ENCODE measurements at regions not wholly inside any gene's neighbourhood (a gene's known extent, or its start where the extent isn't known, plus 50 kb on each side); places are given as distances from the start of the nearest gene placed in this dataset.

DNA sequence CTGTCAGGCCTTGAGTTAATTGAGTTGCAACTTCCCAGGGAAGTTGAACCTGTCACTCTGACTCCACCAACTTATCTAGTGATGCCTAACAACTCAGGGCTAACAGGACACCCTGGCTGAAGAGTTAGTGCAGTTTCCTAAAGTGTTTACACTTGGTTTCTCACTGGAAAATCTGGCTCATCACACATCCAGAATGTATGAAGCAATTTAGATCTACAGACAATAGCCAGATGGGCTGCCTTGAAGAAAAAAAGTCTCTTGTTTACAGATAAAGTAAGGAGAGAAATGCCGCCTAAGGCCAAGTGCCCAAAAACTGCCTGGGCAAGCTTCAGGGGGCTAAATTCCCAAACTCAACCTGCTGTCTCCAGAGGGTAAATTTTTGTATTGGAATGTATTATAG is 446.3 kb upstream of the NCAM2 start:
- Mint-ChIP-seq H3K9me3 (peaks cover 0 to 29% (median 6%) of the 10 kb centered on the region in 5 donors), H3K4me1 (no peaks in the 10 kb centered on the region), H3K27me3 (no peaks in the 10 kb centered on the region), H3K27ac (no peak overlapping the region), H3K36me3 (no peaks in the 10 kb centered on the region), H3K4me3 (no peak overlapping the region)
- ChIA-PET POLR2A (no interaction called here), CTCF (no interaction called here)
- no peak for DNase-seq
- no peak overlapping the region for H3K4me3 ChIP-seq (ENCODE audit: low read length)
- no peaks in the 10 kb centered on the region for H3K4me1 ChIP-seq (ENCODE audit: insufficient read depth, low read length)
- no peak overlapping the region for H3K27ac ChIP-seq (ENCODE audit: low read depth, low read length)
- H3K36me3 ChIP-seq (ENCODE audit: insufficient read depth, low read length) = no peaks in the 10 kb centered on the region
- no peaks in the 10 kb centered on the region for H3K9me3 ChIP-seq (ENCODE audit: low read length)
- H3K27me3 ChIP-seq (ENCODE audit: insufficient read depth, low read length, poor library complexity, severe bottlenecking) = no peaks in the 10 kb centered on the region

DNA sequence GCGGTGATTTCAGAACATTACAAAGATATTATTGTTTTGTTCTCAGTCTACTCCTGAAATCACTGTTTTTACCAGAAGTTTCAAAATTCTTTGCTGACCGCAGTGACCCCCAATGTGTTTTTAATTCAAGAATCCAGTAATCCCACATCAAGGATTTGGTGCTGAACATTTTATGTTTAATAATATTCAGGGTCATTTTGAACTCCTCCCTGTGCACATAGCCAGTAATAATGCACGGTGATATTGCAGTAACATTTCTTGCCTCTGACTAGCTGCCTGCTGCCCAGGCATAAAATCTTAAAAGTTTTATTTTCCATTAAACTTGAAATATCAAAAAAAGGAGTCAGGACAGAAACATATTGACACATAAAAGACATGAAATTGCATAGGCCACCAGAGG is 443.4 kb upstream of the NCAM2 start:
- no peaks in the 10 kb centered on the region for H3K9me3 ChIP-seq (ENCODE audit: low read length)
- Mint-ChIP-seq H3K27ac (no peak overlapping the region), H3K9me3 (peaks cover 0 to 30% (median 2%) of the 10 kb centered on the region in 5 donors), H3K36me3 (no peaks in the 10 kb centered on the region), H3K4me3 (no peak overlapping the region), H3K27me3 (no peaks in the 10 kb centered on the region), H3K4me1 (no peaks in the 10 kb centered on the region)
- H3K36me3 ChIP-seq (ENCODE audit: insufficient read depth, low read length) = no peaks in the 10 kb centered on the region
- POLR2A ChIA-PET = no interaction called here
- H3K27ac ChIP-seq (ENCODE audit: low read depth, low read length) = no peak overlapping the region
- no peaks in the 10 kb centered on the region for H3K4me1 ChIP-seq (ENCODE audit: insufficient read depth, low read length)
- CTCF ChIA-PET = no interaction called here
- no peak overlapping the region for H3K4me3 ChIP-seq (ENCODE audit: low read length)
- H3K27me3 ChIP-seq (ENCODE audit: insufficient read depth, low read length, poor library complexity, severe bottlenecking) = no peaks in the 10 kb centered on the region
- no peak for DNase-seq

- Histone ChIP-seq H3K27me3 (ENCODE audit: insufficient read depth, low read length, poor library complexity, severe bottlenecking) (no peaks in the 10 kb centered on the region), H3K27ac (ENCODE audit: low read depth, low read length) (no peak overlapping the region), H3K36me3 (ENCODE audit: insufficient read depth, low read length) (no peaks in the 10 kb centered on the region), H3K9me3 (ENCODE audit: low read length) (no peaks in the 10 kb centered on the region), H3K4me3 (ENCODE audit: low read length) (no peak overlapping the region), H3K4me1 (ENCODE audit: insufficient read depth, low read length) (no peaks in the 10 kb centered on the region)
- DNase-seq = no peak
- H3K36me3 Mint-ChIP-seq = no peaks in the 10 kb centered on the region
- H3K4me3 Mint-ChIP-seq = no peak overlapping the region
- H3K9me3 Mint-ChIP-seq = peaks cover 0 to 32% (median 7%) of the 10 kb centered on the region in 5 donors
- H3K27ac Mint-ChIP-seq = no peak overlapping the region
- H3K27me3 Mint-ChIP-seq = no peaks in the 10 kb centered on the region
- no peaks in the 10 kb centered on the region for H3K4me1 Mint-ChIP-seq
- ChIA-PET CTCF (no interaction called here), POLR2A (no interaction called here)
Observed at GRCh38 chr21:20570824-20571232, 427.4 kb upstream of the NCAM2 start.

GRCh38 chr21:20572582-20572981 is 425.6 kb upstream of the NCAM2 start:
- Mint-ChIP-seq H3K9me3 (peaks cover 0 to 30% (median 7%) of the 10 kb centered on the region in 5 donors), H3K27ac (no peak overlapping the region)
- H3K36me3 ChIP-seq (ENCODE audit: insufficient read depth, low read length) = no peaks in the 10 kb centered on the region

GRCh38 chr21:20581361-20581760 is 416.8 kb upstream of the NCAM2 start:
- Mint-ChIP-seq H3K27me3 (no peaks in the 10 kb centered on the region), H3K4me1 (no peaks in the 10 kb centered on the region), H3K4me3 (no peak overlapping the region), H3K9me3 (peaks cover 3 to 24% (median 4%) of the 10 kb centered on the region in 5 donors), H3K36me3 (no peaks in the 10 kb centered on the region), H3K27ac (no peak overlapping the region)
- no peak overlapping the region for H3K4me3 ChIP-seq (ENCODE audit: low read length)
- H3K4me1 ChIP-seq (ENCODE audit: insufficient read depth, low read length) = no peaks in the 10 kb centered on the region
- no peak for DNase-seq
- H3K36me3 ChIP-seq (ENCODE audit: insufficient read depth, low read length) = no peaks in the 10 kb centered on the region
- H3K27me3 ChIP-seq (ENCODE audit: insufficient read depth, low read length, poor library complexity, severe bottlenecking) = no peaks in the 10 kb centered on the region
- no peak overlapping the region for H3K27ac ChIP-seq (ENCODE audit: low read depth, low read length)
- ChIA-PET POLR2A (no interaction called here), CTCF (no interaction called here)
- H3K9me3 ChIP-seq (ENCODE audit: low read length) = no peaks in the 10 kb centered on the region

More at GRCh38 chr21:20572582-20572981, 425.6 kb upstream of the NCAM2 start:
- H3K27me3 Mint-ChIP-seq = no peaks in the 10 kb centered on the region
- Histone ChIP-seq H3K27me3 (ENCODE audit: insufficient read depth, low read length, poor library complexity, severe bottlenecking) (no peaks in the 10 kb centered on the region), H3K4me3 (ENCODE audit: low read length) (no peak overlapping the region), H3K27ac (ENCODE audit: low read depth, low read length) (no peak overlapping the region), H3K9me3 (ENCODE audit: low read length) (no peaks in the 10 kb centered on the region), H3K4me1 (ENCODE audit: insufficient read depth, low read length) (no peaks in the 10 kb centered on the region)
- no peak overlapping the region for H3K4me3 Mint-ChIP-seq
- POLR2A ChIA-PET = no interaction called here
- CTCF ChIA-PET = no interaction called here
- DNase-seq = no peak
- H3K36me3 Mint-ChIP-seq = no peaks in the 10 kb centered on the region
- H3K4me1 Mint-ChIP-seq = no peaks in the 10 kb centered on the region

DNA sequence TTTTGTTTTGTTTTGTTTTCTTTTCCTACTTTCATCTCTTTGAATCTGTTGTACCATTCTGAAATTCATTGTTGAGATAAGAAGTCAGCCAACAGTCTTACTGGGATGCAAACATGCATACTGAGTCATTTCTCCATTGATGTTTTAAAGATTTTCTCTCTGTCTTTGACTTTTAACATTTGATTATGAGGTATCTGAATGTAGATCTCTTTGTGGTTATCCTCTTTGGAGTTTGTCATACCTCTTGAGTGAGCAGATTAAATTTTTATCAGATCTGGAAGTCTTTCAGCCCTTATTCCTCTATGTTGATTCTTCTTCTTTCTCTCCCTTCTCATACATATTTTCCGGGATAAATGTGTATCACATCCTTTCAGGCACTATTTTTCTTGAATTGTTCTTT is 406.9 kb upstream of the NCAM2 start:
- Histone ChIP-seq H3K27ac (ENCODE audit: low read depth, low read length) (no peak overlapping the region), H3K27me3 (ENCODE audit: insufficient read depth, low read length, poor library complexity, severe bottlenecking) (no peaks in the 10 kb centered on the region), H3K36me3 (ENCODE audit: insufficient read depth, low read length) (no peaks in the 10 kb centered on the region), H3K9me3 (ENCODE audit: low read length) (no peaks in the 10 kb centered on the region), H3K4me3 (ENCODE audit: low read length) (no peak overlapping the region), H3K4me1 (ENCODE audit: insufficient read depth, low read length) (no peaks in the 10 kb centered on the region)
- no peak overlapping the region for H3K4me3 Mint-ChIP-seq
- H3K4me1 Mint-ChIP-seq = no peaks in the 10 kb centered on the region
- peak overlapping the region in 1 of 8 donors; percentile 5 for H3K27ac Mint-ChIP-seq
- peaks cover 0 to 14% (median 6%) of the 10 kb centered on the region in 5 donors for H3K9me3 Mint-ChIP-seq
- POLR2A ChIA-PET = no interaction called here
- CTCF ChIA-PET = no interaction called here
- H3K27me3 Mint-ChIP-seq = no peaks in the 10 kb centered on the region
- DNase-seq = no peak
- H3K36me3 Mint-ChIP-seq = no peaks in the 10 kb centered on the region

DNA sequence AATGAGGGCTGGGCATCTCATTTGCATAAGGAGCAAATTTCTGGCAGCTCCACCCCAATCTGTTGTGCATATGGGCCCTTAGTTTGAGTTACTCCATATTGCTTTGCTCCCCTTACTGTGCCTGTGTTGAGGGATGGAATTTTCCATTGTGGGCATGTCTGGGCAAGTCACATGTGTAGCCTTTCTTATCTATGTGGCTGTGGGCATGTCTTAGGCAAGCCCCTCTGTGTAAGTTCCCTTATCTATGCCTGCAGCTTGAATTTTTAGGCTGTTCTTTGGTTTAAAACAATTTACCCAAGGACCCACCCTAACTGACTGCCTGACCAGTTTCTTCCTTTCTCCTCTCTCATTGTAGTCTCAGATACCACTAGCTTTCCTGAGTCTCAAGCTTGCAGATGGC is 405.7 kb upstream of the NCAM2 start:
- Mint-ChIP-seq H3K27ac (no peak overlapping the region), H3K27me3 (no peaks in the 10 kb centered on the region), H3K4me3 (no peak overlapping the region), H3K9me3 (peaks cover 0 to 18% (median 6%) of the 10 kb centered on the region in 5 donors), H3K4me1 (no peaks in the 10 kb centered on the region), H3K36me3 (no peaks in the 10 kb centered on the region)
- no peaks in the 10 kb centered on the region for H3K27me3 ChIP-seq (ENCODE audit: insufficient read depth, low read length, poor library complexity, severe bottlenecking)
- no peak for DNase-seq
- ChIA-PET CTCF (no interaction called here), POLR2A (no interaction called here)
- H3K36me3 ChIP-seq (ENCODE audit: insufficient read depth, low read length) = no peaks in the 10 kb centered on the region
- no peak overlapping the region for H3K4me3 ChIP-seq (ENCODE audit: low read length)
- no peak overlapping the region for H3K27ac ChIP-seq (ENCODE audit: low read depth, low read length)
- no peaks in the 10 kb centered on the region for H3K4me1 ChIP-seq (ENCODE audit: insufficient read depth, low read length)
- H3K9me3 ChIP-seq (ENCODE audit: low read length) = no peaks in the 10 kb centered on the region

- ChIA-PET POLR2A (no interaction called here), CTCF (no interaction called here)
- H3K4me3 Mint-ChIP-seq = no peak overlapping the region
- no peaks in the 10 kb centered on the region for H3K4me1 ChIP-seq (ENCODE audit: insufficient read depth, low read length)
- H3K27ac Mint-ChIP-seq = no peak overlapping the region
- no peaks in the 10 kb centered on the region for H3K9me3 ChIP-seq (ENCODE audit: low read length)
- no peaks in the 10 kb centered on the region for H3K27me3 ChIP-seq (ENCODE audit: insufficient read depth, low read length, poor library complexity, severe bottlenecking)
- peaks cover 4 to 21% (median 12%) of the 10 kb centered on the region in 5 donors for H3K9me3 Mint-ChIP-seq
- H3K4me3 ChIP-seq (ENCODE audit: low read length) = no peak overlapping the region
- no peak overlapping the region for H3K27ac ChIP-seq (ENCODE audit: low read depth, low read length)
- H3K36me3 ChIP-seq (ENCODE audit: insufficient read depth, low read length) = no peaks in the 10 kb centered on the region
- H3K36me3 Mint-ChIP-seq = no peaks in the 10 kb centered on the region
- no peaks in the 10 kb centered on the region for H3K27me3 Mint-ChIP-seq
- no peak for DNase-seq
- H3K4me1 Mint-ChIP-seq = no peaks in the 10 kb centered on the region
Observed at GRCh38 chr21:20603236-20603635, 395.0 kb upstream of the NCAM2 start.

- Mint-ChIP-seq H3K27ac (no peak overlapping the region), H3K4me3 (no peak overlapping the region), H3K9me3 (peaks cover 0 to 33% (median 14%) of the 10 kb centered on the region in 5 donors), H3K36me3 (no peaks in the 10 kb centered on the region), H3K4me1 (no peaks in the 10 kb centered on the region), H3K27me3 (no peaks in the 10 kb centered on the region)
- ChIA-PET CTCF (no interaction called here), POLR2A (no interaction called here)
- Histone ChIP-seq H3K27me3 (ENCODE audit: insufficient read depth, low read length, poor library complexity, severe bottlenecking) (no peaks in the 10 kb centered on the region), H3K27ac (ENCODE audit: low read depth, low read length) (no peak overlapping the region), H3K9me3 (ENCODE audit: low read length) (no peaks in the 10 kb centered on the region), H3K4me3 (ENCODE audit: low read length) (no peak overlapping the region), H3K4me1 (ENCODE audit: insufficient read depth, low read length) (no peaks in the 10 kb centered on the region), H3K36me3 (ENCODE audit: insufficient read depth, low read length) (no peaks in the 10 kb centered on the region)
- DNase-seq = no peak
Observed at GRCh38 chr21:20611008-20611407, 387.2 kb upstream of the NCAM2 start.
